Type B pancreatic cell (in vitro differentiated cells): ENCODE measurements at regions not wholly inside any gene's neighbourhood (a gene's known extent, or its start where the extent isn't known, plus 50 kb on each side); places are given as distances from the start of the nearest gene placed in this dataset.
A peak's percentile ranks its signal among the peaks of the same experiment; 100 is the strongest.

Experiments used
- DNase-seq: peaks from one replicate; pipeline ENCODE4 v3.0.0; 2021; ENCODE audit warnings: mixed read lengths; ENCODE audit not compliant: unreplicated experiment; ENCODE audit errors: extremely low spot score
- H3K27ac Mint-ChIP-seq: 2 replicates; pipeline ENCODE4 v1.8.0; 2021; ENCODE audit warnings: mild to moderate bottlenecking, mixed read lengths
- H3K27me3 Mint-ChIP-seq: 2 replicates; pipeline ENCODE4 v1.8.0; 2021; ENCODE audit warnings: mixed read lengths
- H3K36me3 Mint-ChIP-seq: 2 replicates; pipeline ENCODE4 v1.8.0; 2021; ENCODE audit warnings: mixed read lengths
- H3K4me1 Mint-ChIP-seq: one replicate; pipeline ENCODE4 v1.8.0; 2021; ENCODE audit warnings: mixed read lengths; ENCODE audit not compliant: unreplicated experiment
- H3K4me3 Mint-ChIP-seq: 2 replicates; pipeline ENCODE4 v1.8.0; 2021; ENCODE audit warnings: mild to moderate bottlenecking, mixed read lengths
- H3K9me3 Mint-ChIP-seq: 2 replicates; pipeline ENCODE4 v1.8.0; 2021; ENCODE audit warnings: mixed read lengths
- TF ChIP-seq, protein P1 (sequence below): fragments of 200-600 bp; sonication (generic); conservative IDR thresholded peaks from 2 replicates; pipeline ENCODE4 v1.5.0; 2021; ENCODE audit warnings: antibody characterized with exemption, mild to moderate bottlenecking

DNA sequence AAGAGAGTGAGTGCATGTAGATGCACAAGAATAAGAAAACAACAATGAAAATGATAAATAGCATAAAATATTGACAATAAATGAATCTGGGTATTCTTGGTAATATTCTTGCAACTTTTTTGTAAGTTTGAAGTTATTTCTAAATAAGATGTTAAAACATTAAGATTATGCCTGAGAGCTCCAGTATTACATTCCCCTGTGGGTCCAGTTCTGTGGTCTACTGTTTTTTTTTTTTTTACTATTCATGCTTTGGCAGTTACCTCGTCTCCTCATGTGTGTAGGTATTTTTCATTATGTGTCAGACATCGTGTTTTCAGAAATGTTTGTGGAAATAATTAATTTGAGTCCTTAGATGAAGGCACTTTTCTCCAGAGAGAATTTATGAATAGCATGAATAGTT is 386.2 kb downstream of the AACS start:
- Mint-ChIP-seq H3K4me1 (no peaks in the 10 kb centered on the region), H3K9me3 (no peaks in the 10 kb centered on the region), H3K27me3 (peaks cover 10% of the 10 kb centered on the region), H3K4me3 (no peak overlapping the region), H3K27ac (no peak overlapping the region), H3K36me3 (no peaks in the 10 kb centered on the region)
- no peak for DNase-seq
- TF ChIP-seq, protein P1, sequence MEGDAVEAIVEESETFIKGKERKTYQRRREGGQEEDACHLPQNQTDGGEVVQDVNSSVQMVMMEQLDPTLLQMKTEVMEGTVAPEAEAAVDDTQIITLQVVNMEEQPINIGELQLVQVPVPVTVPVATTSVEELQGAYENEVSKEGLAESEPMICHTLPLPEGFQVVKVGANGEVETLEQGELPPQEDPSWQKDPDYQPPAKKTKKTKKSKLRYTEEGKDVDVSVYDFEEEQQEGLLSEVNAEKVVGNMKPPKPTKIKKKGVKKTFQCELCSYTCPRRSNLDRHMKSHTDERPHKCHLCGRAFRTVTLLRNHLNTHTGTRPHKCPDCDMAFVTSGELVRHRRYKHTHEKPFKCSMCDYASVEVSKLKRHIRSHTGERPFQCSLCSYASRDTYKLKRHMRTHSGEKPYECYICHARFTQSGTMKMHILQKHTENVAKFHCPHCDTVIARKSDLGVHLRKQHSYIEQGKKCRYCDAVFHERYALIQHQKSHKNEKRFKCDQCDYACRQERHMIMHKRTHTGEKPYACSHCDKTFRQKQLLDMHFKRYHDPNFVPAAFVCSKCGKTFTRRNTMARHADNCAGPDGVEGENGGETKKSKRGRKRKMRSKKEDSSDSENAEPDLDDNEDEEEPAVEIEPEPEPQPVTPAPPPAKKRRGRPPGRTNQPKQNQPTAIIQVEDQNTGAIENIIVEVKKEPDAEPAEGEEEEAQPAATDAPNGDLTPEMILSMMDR = no peak

DNA sequence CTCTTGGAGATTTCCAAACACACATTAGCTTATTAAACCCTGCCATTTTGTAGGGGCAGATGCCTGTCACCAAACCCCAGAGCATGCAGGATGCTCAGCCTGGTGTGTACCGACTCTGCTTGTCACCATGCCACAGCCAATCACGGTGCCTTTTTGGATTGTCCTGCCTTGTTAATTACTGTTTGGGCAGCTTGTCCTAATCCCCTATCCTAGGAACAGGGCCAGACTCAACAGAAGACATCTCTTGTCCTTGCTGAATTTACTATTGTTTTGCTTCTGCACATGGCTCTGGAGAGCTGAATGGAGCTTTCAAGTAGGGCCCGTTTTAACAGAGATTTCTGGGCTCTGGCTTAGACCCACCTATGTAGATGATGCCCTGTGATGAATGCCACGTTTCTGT is 388.5 kb downstream of the AACS start:
- no peak for DNase-seq
- Mint-ChIP-seq H3K4me1 (no peaks in the 10 kb centered on the region), H3K9me3 (no peaks in the 10 kb centered on the region), H3K27me3 (peaks cover 14% of the 10 kb centered on the region), H3K27ac (no peak overlapping the region), H3K4me3 (no peak overlapping the region), H3K36me3 (no peaks in the 10 kb centered on the region)
- TF ChIP-seq, protein P1 = no peak

DNA sequence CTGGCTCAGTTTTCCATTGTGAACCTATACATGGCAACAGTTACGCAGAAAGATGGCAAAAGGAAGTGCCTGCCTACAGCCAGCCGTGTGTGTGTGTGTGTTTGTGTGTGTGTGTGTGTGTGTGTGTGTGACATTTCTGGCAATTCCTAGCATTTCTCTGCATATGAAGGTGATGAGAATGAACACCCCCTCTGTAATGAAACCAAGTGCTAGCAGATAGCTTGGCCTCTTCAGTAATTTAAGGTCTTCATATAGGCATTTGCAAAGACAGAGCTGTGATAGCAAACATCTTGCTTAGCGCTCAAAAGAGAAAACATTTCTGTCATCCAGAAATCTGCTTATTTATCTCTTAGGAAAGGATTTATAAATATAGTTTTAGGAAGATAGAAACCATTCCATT is 389.1 kb downstream of the AACS start:
- peaks cover 14% of the 10 kb centered on the region for H3K27me3 Mint-ChIP-seq
- DNase-seq = no peak
- H3K4me3 Mint-ChIP-seq = no peak overlapping the region
- H3K4me1 Mint-ChIP-seq = no peaks in the 10 kb centered on the region
- TF ChIP-seq, protein P1 = no peak
- no peak overlapping the region for H3K27ac Mint-ChIP-seq
- no peaks in the 10 kb centered on the region for H3K36me3 Mint-ChIP-seq
- H3K9me3 Mint-ChIP-seq = no peaks in the 10 kb centered on the region

DNA sequence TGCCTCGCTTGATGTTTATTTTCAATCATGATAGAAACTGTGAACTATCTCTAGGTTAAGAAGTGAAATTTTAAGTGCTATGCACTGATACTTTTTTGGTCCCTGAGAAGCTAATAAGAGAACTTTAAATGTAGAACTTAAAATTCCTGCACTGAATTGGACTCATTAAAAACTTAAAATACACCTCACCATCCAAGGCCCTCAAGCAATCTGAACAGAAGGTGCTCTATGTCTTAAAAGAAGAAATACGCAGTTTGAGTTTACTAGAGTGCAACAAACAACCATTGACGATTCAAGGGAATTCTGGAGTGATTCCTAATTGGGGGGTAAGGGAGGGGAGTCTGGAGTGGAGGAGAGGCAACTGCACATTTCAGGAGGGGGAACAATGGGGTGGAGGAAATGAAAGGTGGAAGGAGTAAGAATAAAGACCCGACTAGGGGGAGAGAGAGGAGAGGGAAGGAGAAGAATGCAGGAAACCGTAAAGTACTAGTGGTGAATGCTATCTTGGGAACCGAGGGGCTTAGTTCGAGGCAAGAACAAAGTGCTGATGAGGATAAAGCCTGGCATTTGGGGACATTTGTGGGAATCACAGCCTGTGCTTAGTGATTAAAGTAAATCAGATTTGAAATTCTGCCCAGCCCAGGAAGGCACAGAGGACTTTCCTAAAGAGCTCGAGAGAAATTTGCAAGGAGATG is 389.7 kb downstream of the AACS start:
- H3K27ac Mint-ChIP-seq = no peak overlapping the region
- no peaks in the 10 kb centered on the region for H3K4me1 Mint-ChIP-seq

DNA sequence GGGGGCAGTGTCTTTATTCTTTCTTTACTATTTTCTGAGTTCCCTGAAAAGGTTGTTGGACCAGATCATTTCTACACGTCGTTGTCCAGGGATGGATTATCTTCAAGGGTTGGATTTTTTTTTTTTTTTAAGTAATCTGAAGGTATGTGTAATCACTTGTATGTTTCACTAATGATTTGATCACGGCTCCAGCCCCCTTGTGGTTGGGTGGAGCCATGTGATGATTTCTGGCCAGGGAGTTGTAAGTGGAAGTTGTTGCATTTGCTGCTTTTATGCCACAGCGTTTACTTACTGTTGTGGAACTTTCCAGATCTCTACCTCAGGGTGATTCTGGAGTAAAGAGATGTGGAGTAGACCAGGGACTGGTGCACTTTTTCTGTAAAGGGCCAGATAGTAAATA is 390.3 kb downstream of the AACS start:
- H3K27ac Mint-ChIP-seq = no peak overlapping the region
- no peak for DNase-seq
- TF ChIP-seq, protein P1 = peak; percentile 65
- H3K36me3 Mint-ChIP-seq = no peaks in the 10 kb centered on the region
- H3K27me3 Mint-ChIP-seq = peaks cover 14% of the 10 kb centered on the region
- no peaks in the 10 kb centered on the region for H3K4me1 Mint-ChIP-seq
- no peak overlapping the region for H3K4me3 Mint-ChIP-seq
- H3K9me3 Mint-ChIP-seq = no peaks in the 10 kb centered on the region

More for the DNA sequence above, 389.7 kb downstream of the AACS start:
- DNase-seq = no peak
- TF ChIP-seq, protein P1 = no peak
- peaks cover 14% of the 10 kb centered on the region for H3K27me3 Mint-ChIP-seq
- no peaks in the 10 kb centered on the region for H3K9me3 Mint-ChIP-seq
- H3K4me3 Mint-ChIP-seq = no peak overlapping the region
- H3K36me3 Mint-ChIP-seq = no peaks in the 10 kb centered on the region
